A673 (cell line): ENCODE measurements at regions not wholly inside any gene's neighbourhood (a gene's known extent, or its start where the extent isn't known, plus 50 kb on each side); places are given as distances from the start of the nearest gene placed in this dataset.
A peak's percentile ranks its signal among the peaks of the same experiment; 100 is the strongest.

ENCODE experiments used
- BruUV-seq: library from RNA; stranded (reverse); fragments of 400-500 nt; replicated peaks from 2 replicates; lab custom pipeline; 2021; lab: Mats Ljungman, UMichigan
- CTCF ChIA-PET: fragments of 300-600 bp; sonication (Branson Sonifier 250); formaldehyde crosslinking; loops from one replicate; lab custom pipeline; 2022; ENCODE audit warnings: antibody characterized with exemption; lab: Charles Lee
- POLR2A ChIA-PET: fragments of 300-600 bp; sonication (Branson Sonifier 250); formaldehyde crosslinking; loops from one replicate; lab custom pipeline; 2022; ENCODE audit warnings: antibody characterized with exemption; ENCODE audit not compliant: low non-redundant PET; lab: Charles Lee
- DNase-seq: peaks from one replicate; pipeline ENCODE4 v3.0.0-alpha.2; 2015; ENCODE audit warnings: low spot score
- H3K27ac ChIP-seq: fragments of 200-600 bp; sonication (generic); 2 replicates; pipeline ENCODE4 v1.5.1; 2016; ENCODE audit warnings: mixed run types, low read depth, mild to moderate bottlenecking, mixed read lengths, antibody characterized with exemption, low read length; ENCODE audit not compliant: poor library complexity, severe bottlenecking
- H3K27me3 ChIP-seq: fragments of 200-600 bp; sonication (generic); replicated peaks from 2 replicates; pipeline ENCODE4 v1.6.1; 2017; ENCODE audit warnings: mixed run types, low read depth, mild to moderate bottlenecking, mixed read lengths, antibody characterized with exemption, low read length; ENCODE audit not compliant: insufficient read depth, poor library complexity
- H3K36me3 ChIP-seq: fragments of 200-600 bp; sonication (generic); 2 replicates; pipeline ENCODE4 v1.6.1; 2016; ENCODE audit warnings: mixed run types, mild to moderate bottlenecking, mixed read lengths, antibody characterized with exemption, low read length; ENCODE audit not compliant: insufficient read depth, poor library complexity, severe bottlenecking
- H3K4me1 ChIP-seq: fragments of 200-600 bp; sonication (generic); 2 replicates; pipeline ENCODE4 v1.6.1; 2017; ENCODE audit warnings: mixed run types, mild to moderate bottlenecking, mixed read lengths, antibody characterized with exemption, low read length; ENCODE audit not compliant: insufficient read depth, poor library complexity, severe bottlenecking
- H3K4me3 ChIP-seq: fragments of 200-600 bp; sonication (generic); 2 replicates; pipeline ENCODE4 v1.5.1; 2016; ENCODE audit warnings: low read depth, mixed run types, mild to moderate bottlenecking, mixed read lengths, low read length; ENCODE audit not compliant: poor library complexity, severe bottlenecking
- H3K9me3 ChIP-seq: fragments of 200-600 bp; sonication (generic); 2 replicates; pipeline ENCODE4 v1.6.1; 2016; ENCODE audit warnings: mixed run types, low read depth, mild to moderate bottlenecking, mixed read lengths, antibody characterized with exemption, low read length; ENCODE audit not compliant: poor library complexity, severe bottlenecking
- CTCF ChIP-seq: fragments of 300-800, 200-600 bp; sonication (generic); conservative IDR thresholded peaks from 2 replicates; pipeline ENCODE4 v1.5.1; 2017; ENCODE audit warnings: low read depth, mild to moderate bottlenecking, antibody characterized with exemption, low read length, moderate library complexity, mixed read lengths
- EZH2 ChIP-seq: fragments of 200-600 bp; sonication (generic); IDR thresholded peaks from 2 replicates; pipeline ENCODE4 v1.6.1; 2017; ENCODE audit warnings: borderline replicate concordance, low read depth, mild to moderate bottlenecking, mixed read lengths, antibody characterized with exemption, low read length; ENCODE audit not compliant: poor library complexity, severe bottlenecking
- intact Hi-C: fragments of 100-400 bp; cut with micrococcal nuclease; formaldehyde crosslinking; loops from one replicate; pipeline ENCODE4 v1.10.0; 2022; ENCODE audit not compliant: unreplicated experiment

GRCh38 chrX:26925088-26925487 is 538.1 kb downstream of the PPP4R3C start:
- CTCF ChIA-PET, result no interaction called here
- no peak overlapping the region for H3K4me3 ChIP-seq
- POLR2A ChIA-PET, result no interaction called here
- no peaks in the 10 kb centered on the region for H3K4me1 ChIP-seq
- no peaks in the 10 kb centered on the region for H3K9me3 ChIP-seq
- H3K27me3 ChIP-seq, result no peaks in the 10 kb centered on the region
- no TSS peak for BruUV-seq
- H3K27ac ChIP-seq, result no peak overlapping the region
- no peak for TF ChIP-seq CTCF
- TF ChIP-seq EZH2, result no peak
- H3K36me3 ChIP-seq, result no peaks in the 10 kb centered on the region
- intact Hi-C loops, result no loop called here
- DNase-seq, result no peak

GRCh38 chrX:26922278-26922677 is 540.9 kb downstream of the PPP4R3C start:
- H3K9me3 ChIP-seq, result no peaks in the 10 kb centered on the region
- TF ChIP-seq CTCF, result no peak
- no peak for TF ChIP-seq EZH2
- H3K27ac ChIP-seq, result no peak overlapping the region
- no peaks in the 10 kb centered on the region for H3K4me1 ChIP-seq
- no peak for DNase-seq
- CTCF ChIA-PET, result no interaction called here
- H3K36me3 ChIP-seq, result no peaks in the 10 kb centered on the region
- intact Hi-C loops, result no loop called here
- no peak overlapping the region for H3K4me3 ChIP-seq
- H3K27me3 ChIP-seq, result no peaks in the 10 kb centered on the region
- no TSS peak for BruUV-seq
- POLR2A ChIA-PET, result no interaction called here

- ChIA-PET POLR2A (no interaction called here), CTCF (no interaction called here)
- DNase-seq, result peak; percentile 63
These were observed 544.5 kb downstream of the PPP4R3C start for GRCh38 chrX:26918631-26919030.

More at GRCh38 chrX:26918631-26919030, 544.5 kb downstream of the PPP4R3C start:
- Histone ChIP-seq H3K27ac (no peak overlapping the region), H3K9me3 (no peaks in the 10 kb centered on the region), H3K4me3 (no peak overlapping the region), H3K4me1 (no peaks in the 10 kb centered on the region), H3K36me3 (no peaks in the 10 kb centered on the region), H3K27me3 (no peaks in the 10 kb centered on the region)
- intact Hi-C loops, result loop anchor here (2.0 kb wide), 2 partner anchors 136 to 268 kb away; no protein-coding TSS in a partner anchor
- TF ChIP-seq EZH2 (no peak), CTCF (peak; percentile 72)
- BruUV-seq, result no TSS peak
